Glutamatergic neuron (in vitro differentiated cells): ENCODE measurements at regions not wholly inside any gene's neighbourhood (a gene's known extent, or its start where the extent isn't known, plus 50 kb on each side); places are given as distances from the start of the nearest gene placed in this dataset.
A peak's percentile ranks its signal among the peaks of the same experiment; 100 is the strongest.

Experiments
- DNase-seq: peaks from one replicate; pipeline ENCODE4 v3.0.0; 2022
- H3K27ac Mint-ChIP-seq: one replicate; pipeline ENCODE4 v1.8.0; 2020; ENCODE audit warnings: mild to moderate bottlenecking, mixed read lengths, inconsistent platforms; ENCODE audit not compliant: unreplicated experiment
- H3K27me3 Mint-ChIP-seq: one replicate; pipeline ENCODE4 v1.8.0; 2020; ENCODE audit warnings: mild to moderate bottlenecking, moderate library complexity, mixed read lengths, inconsistent platforms; ENCODE audit not compliant: unreplicated experiment
- H3K36me3 Mint-ChIP-seq: one replicate; pipeline ENCODE4 v1.8.0; 2020; ENCODE audit warnings: mild to moderate bottlenecking, mixed read lengths, inconsistent platforms; ENCODE audit not compliant: unreplicated experiment
- H3K4me1 Mint-ChIP-seq: one replicate; pipeline ENCODE4 v1.8.0; 2020; ENCODE audit warnings: mild to moderate bottlenecking, low read depth, mixed read lengths, inconsistent platforms; ENCODE audit not compliant: unreplicated experiment
- H3K4me3 Mint-ChIP-seq: one replicate; pipeline ENCODE4 v1.8.0; 2020; ENCODE audit warnings: mild to moderate bottlenecking, mixed read lengths, inconsistent platforms; ENCODE audit not compliant: unreplicated experiment
- H3K9me3 Mint-ChIP-seq: one replicate; pipeline ENCODE4 v1.8.0; 2020; ENCODE audit warnings: mild to moderate bottlenecking, moderate library complexity, mixed read lengths, inconsistent platforms; ENCODE audit not compliant: unreplicated experiment
- TF ChIP-seq, protein P1 (sequence below): fragments of 200-600 bp; sonication (generic); IDR thresholded peaks from one replicate; pipeline ENCODE4 v1.5.0; 2021; ENCODE audit not compliant: partially characterized antibody, unreplicated experiment

GRCh38 chr1:244255426-244255965 is 196.2 kb downstream of the ADSS2 start:
- Mint-ChIP-seq H3K4me1 (peaks cover 2% of the 10 kb centered on the region), H3K36me3 (peaks cover 4% of the 10 kb centered on the region), H3K4me3 (no peak overlapping the region), H3K27me3 (peaks cover 1% of the 10 kb centered on the region), H3K9me3 (no peaks in the 10 kb centered on the region), H3K27ac (no peak overlapping the region)
- TF ChIP-seq, protein P1, sequence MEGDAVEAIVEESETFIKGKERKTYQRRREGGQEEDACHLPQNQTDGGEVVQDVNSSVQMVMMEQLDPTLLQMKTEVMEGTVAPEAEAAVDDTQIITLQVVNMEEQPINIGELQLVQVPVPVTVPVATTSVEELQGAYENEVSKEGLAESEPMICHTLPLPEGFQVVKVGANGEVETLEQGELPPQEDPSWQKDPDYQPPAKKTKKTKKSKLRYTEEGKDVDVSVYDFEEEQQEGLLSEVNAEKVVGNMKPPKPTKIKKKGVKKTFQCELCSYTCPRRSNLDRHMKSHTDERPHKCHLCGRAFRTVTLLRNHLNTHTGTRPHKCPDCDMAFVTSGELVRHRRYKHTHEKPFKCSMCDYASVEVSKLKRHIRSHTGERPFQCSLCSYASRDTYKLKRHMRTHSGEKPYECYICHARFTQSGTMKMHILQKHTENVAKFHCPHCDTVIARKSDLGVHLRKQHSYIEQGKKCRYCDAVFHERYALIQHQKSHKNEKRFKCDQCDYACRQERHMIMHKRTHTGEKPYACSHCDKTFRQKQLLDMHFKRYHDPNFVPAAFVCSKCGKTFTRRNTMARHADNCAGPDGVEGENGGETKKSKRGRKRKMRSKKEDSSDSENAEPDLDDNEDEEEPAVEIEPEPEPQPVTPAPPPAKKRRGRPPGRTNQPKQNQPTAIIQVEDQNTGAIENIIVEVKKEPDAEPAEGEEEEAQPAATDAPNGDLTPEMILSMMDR, result no peak
- DNase-seq, result no peak

GRCh38 chr1:244256086-244256676 is 195.5 kb downstream of the ADSS2 start:
- H3K36me3 Mint-ChIP-seq, result peaks cover 4% of the 10 kb centered on the region
- TF ChIP-seq, protein P1, result no peak
- H3K27ac Mint-ChIP-seq, result peak overlapping the region; percentile 76
- peaks cover 1% of the 10 kb centered on the region for H3K27me3 Mint-ChIP-seq
- no peaks in the 10 kb centered on the region for H3K9me3 Mint-ChIP-seq
- H3K4me1 Mint-ChIP-seq, result peaks cover 2% of the 10 kb centered on the region
- DNase-seq, result no peak
- H3K4me3 Mint-ChIP-seq, result no peak overlapping the region

- Mint-ChIP-seq H3K36me3 (no peaks in the 10 kb centered on the region), H3K4me3 (no peak overlapping the region), H3K4me1 (no peaks in the 10 kb centered on the region), H3K9me3 (peaks cover 1% of the 10 kb centered on the region), H3K27ac (no peak overlapping the region), H3K27me3 (no peaks in the 10 kb centered on the region)
- TF ChIP-seq, protein P1, result no peak
- DNase-seq, result no peak
Measured at GRCh38 chr1:244264163-244264562, 187.5 kb downstream of the ADSS2 start.

GRCh38 chr1:244265507-244265906 is 186.2 kb downstream of the ADSS2 start:
- Mint-ChIP-seq H3K27ac (no peak overlapping the region), H3K9me3 (peaks cover 3% of the 10 kb centered on the region), H3K36me3 (peaks cover 4% of the 10 kb centered on the region), H3K4me3 (no peak overlapping the region), H3K27me3 (no peaks in the 10 kb centered on the region), H3K4me1 (no peaks in the 10 kb centered on the region)
- TF ChIP-seq, protein P1, result no peak
- no peak for DNase-seq

DNA sequence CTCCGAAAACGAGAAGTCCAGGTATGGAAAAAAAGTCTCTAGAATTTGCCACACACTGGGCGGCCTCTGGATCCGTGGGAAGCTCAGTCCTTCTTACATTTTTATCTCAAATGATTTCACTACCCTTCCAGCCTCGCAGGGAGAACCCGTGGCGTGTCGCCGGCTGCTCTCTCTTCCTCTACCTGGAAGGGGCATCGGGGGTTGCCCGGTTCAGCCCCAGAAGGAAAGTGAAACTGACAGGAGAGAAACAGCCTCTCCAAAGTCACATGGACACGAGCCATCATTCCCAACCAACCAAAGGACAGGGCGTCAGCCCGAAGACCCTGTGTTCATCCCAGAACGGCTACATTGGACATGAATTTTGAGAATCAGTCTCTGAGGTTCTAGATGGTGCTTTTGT is 182.5 kb downstream of the ADSS2 start:
- H3K27ac Mint-ChIP-seq, result no peak overlapping the region
- H3K4me1 Mint-ChIP-seq, result peaks cover 11% of the 10 kb centered on the region
- peaks cover 2% of the 10 kb centered on the region for H3K9me3 Mint-ChIP-seq
- DNase-seq, result no peak
- H3K36me3 Mint-ChIP-seq, result peaks cover 9% of the 10 kb centered on the region
- H3K4me3 Mint-ChIP-seq, result no peak overlapping the region
- TF ChIP-seq, protein P1, result no peak
- H3K27me3 Mint-ChIP-seq, result no peaks in the 10 kb centered on the region
